SK-N-SH treated with all-trans-retinoic acid at 6 μM for 48 hours (cell line): ENCODE measurements at regions not wholly inside any gene's neighbourhood (a gene's known extent, or its start where the extent isn't known, plus 50 kb on each side); places are given as distances from the start of the nearest gene placed in this dataset.

ENCODE experiments used
- ATAC-seq: fragments of 200-7000 bp; cut with Tn5 transposase; 3 replicates; pipeline ENCODE4 v1.9.1; 2020; ENCODE audit warnings: mild to moderate bottlenecking, moderate library complexity
- BACH2 ChIP-seq: fragments of 250-450 bp; sonication (Bioruptor Pico); IDR thresholded peaks from 2 replicates; pipeline ENCODE4 v1.9.0; 2021; ENCODE audit warnings: mild to moderate bottlenecking, borderline replicate concordance
- CREB5 ChIP-seq: fragments of 250-450 bp; sonication (Bioruptor Pico); IDR thresholded peaks from 2 replicates; pipeline ENCODE4 v1.5.1; 2020; ENCODE audit warnings: low read depth, mild to moderate bottlenecking, moderate library complexity
- CSDC2 ChIP-seq: fragments of 250-450 bp; sonication (Bioruptor Pico); IDR thresholded peaks from 2 replicates; pipeline ENCODE4 v1.5.0; 2020; ENCODE audit warnings: mild to moderate bottlenecking, moderate library complexity
- ESRRG ChIP-seq: fragments of 250-450 bp; sonication (Bioruptor Pico); IDR thresholded peaks from 2 replicates; pipeline ENCODE4 v1.6.1; 2021; ENCODE audit warnings: mild to moderate bottlenecking
- GLIS3 ChIP-seq: fragments of 250-450 bp; sonication (Bioruptor Pico); IDR thresholded peaks from 2 replicates; pipeline ENCODE4 v1.5.0; 2020; ENCODE audit warnings: mild to moderate bottlenecking, moderate library complexity
- ISL1 ChIP-seq: fragments of 250-450 bp; sonication (Bioruptor Pico); IDR thresholded peaks from 2 replicates; pipeline ENCODE4 v2.1.2; 2022; ENCODE audit warnings: mild to moderate bottlenecking, moderate library complexity
- PATZ1 ChIP-seq: fragments of 250-450 bp; sonication (Bioruptor Pico); IDR thresholded peaks from 2 replicates; pipeline ENCODE4 v1.8.0; 2020; ENCODE audit warnings: mild to moderate bottlenecking, moderate library complexity, borderline replicate concordance
- POU6F1 ChIP-seq: fragments of 250-450 bp; sonication (Bioruptor Pico); IDR thresholded peaks from 2 replicates; pipeline ENCODE4 v1.8.0; 2021; ENCODE audit warnings: low read depth, mild to moderate bottlenecking, moderate library complexity, borderline replicate concordance
- PPARA ChIP-seq: fragments of 250-450 bp; sonication (Bioruptor Pico); IDR thresholded peaks from 2 replicates; pipeline ENCODE4 v1.5.0; 2020; ENCODE audit warnings: mild to moderate bottlenecking, borderline replicate concordance
- SNAI2 ChIP-seq: fragments of 250-450 bp; sonication (Bioruptor Pico); IDR thresholded peaks from 2 replicates; pipeline ENCODE4 v1.5.0; 2020; ENCODE audit warnings: mild to moderate bottlenecking, moderate library complexity
- TCF4 ChIP-seq: fragments of 250-450 bp; sonication (Bioruptor Pico); IDR thresholded peaks from 2 replicates; pipeline ENCODE4 v1.8.0; 2021; ENCODE audit warnings: mild to moderate bottlenecking, moderate library complexity, borderline replicate concordance
- TOX ChIP-seq: fragments of 250-450 bp; sonication (Bioruptor Pico); IDR thresholded peaks from 2 replicates; pipeline ENCODE4 v1.8.0; 2021; ENCODE audit warnings: mild to moderate bottlenecking, moderate library complexity, borderline replicate concordance
- TSHZ2 ChIP-seq: fragments of 250-450 bp; sonication (Bioruptor Pico); IDR thresholded peaks from 2 replicates; pipeline ENCODE4 v1.5.0; 2020; ENCODE audit warnings: mild to moderate bottlenecking, moderate library complexity
- ZC3H10 ChIP-seq: fragments of 250-450 bp; sonication (Bioruptor Pico); IDR thresholded peaks from 2 replicates; pipeline ENCODE4 v1.5.1; 2021; ENCODE audit warnings: mild to moderate bottlenecking, moderate library complexity
- ZFP3 ChIP-seq: fragments of 250-450 bp; sonication (Bioruptor Pico); IDR thresholded peaks from 2 replicates; pipeline ENCODE4 v1.5.0; 2020; ENCODE audit warnings: mild to moderate bottlenecking, moderate library complexity
- ZFP30 ChIP-seq: fragments of 450-650 bp; formaldehyde crosslinking; IDR thresholded peaks from 2 replicates; pipeline ENCODE4 v1.5.0; 2022; ENCODE audit warnings: mild to moderate bottlenecking, moderate library complexity
- ZNF565 ChIP-seq: fragments of 450-650 bp; formaldehyde crosslinking; conservative IDR thresholded peaks from 2 replicates; pipeline ENCODE4 v1.5.0; 2020; ENCODE audit warnings: low read depth, mild to moderate bottlenecking, moderate library complexity
- ZNF8 ChIP-seq: fragments of 450-650 bp; formaldehyde crosslinking; IDR thresholded peaks from 2 replicates; pipeline ENCODE4 v1.5.0; 2020; ENCODE audit warnings: mild to moderate bottlenecking, moderate library complexity

- TF ChIP-seq CSDC2 (CRISPR knock-in tag), result no peak
- no peak for TF ChIP-seq TCF4 (CRISPR knock-in tag)
- no peak for TF ChIP-seq CREB5 (CRISPR knock-in tag)
- TF ChIP-seq ZNF565 (CRISPR knock-in tag), result no peak
- TF ChIP-seq BACH2 (CRISPR knock-in tag), result no peak
- no peak for TF ChIP-seq ZFP3 (CRISPR knock-in tag)
- TF ChIP-seq TOX (CRISPR knock-in tag), result no peak
- TF ChIP-seq TSHZ2 (CRISPR knock-in tag), result no peak
- TF ChIP-seq PATZ1 (CRISPR knock-in tag), result no peak
- TF ChIP-seq ZFP30 (CRISPR knock-in tag), result no peak
- TF ChIP-seq GLIS3 (CRISPR knock-in tag), result no peak
- TF ChIP-seq POU6F1 (CRISPR knock-in tag), result no peak
- TF ChIP-seq SNAI2 (CRISPR knock-in tag), result no peak
- TF ChIP-seq, all 23 proteins: peak for 0
- ATAC-seq, result no peak
Observed at GRCh38 chr1:18539171-18539570, 58.4 kb downstream of the KLHDC7A start.

GRCh38 chr1:18540136-18540765 lies 59.5 kb downstream of the KLHDC7A start:
- TF ChIP-seq ISL1 (CRISPR knock-in tag) (no peak), ZC3H10 (CRISPR knock-in tag) (no peak), GLIS3 (CRISPR knock-in tag) (no peak), CREB5 (CRISPR knock-in tag) (no peak), ZNF8 (CRISPR knock-in tag) (no peak), PATZ1 (CRISPR knock-in tag) (no peak), ESRRG (no peak), TCF4 (CRISPR knock-in tag) (no peak), PPARA (CRISPR knock-in tag) (no peak)
- ATAC-seq, result no peak
